ENCODE measurements at regions not wholly inside any gene's neighbourhood (a gene's known extent, or its start where the extent isn't known, plus 50 kb on each side); places are given as distances from the start of the nearest gene placed in this dataset.
"Not testable (repeated sequence)": the region's sequence is repeated elsewhere in the genome, so short reads cannot be mapped to it uniquely, and the experiment has no call there.

DNA sequence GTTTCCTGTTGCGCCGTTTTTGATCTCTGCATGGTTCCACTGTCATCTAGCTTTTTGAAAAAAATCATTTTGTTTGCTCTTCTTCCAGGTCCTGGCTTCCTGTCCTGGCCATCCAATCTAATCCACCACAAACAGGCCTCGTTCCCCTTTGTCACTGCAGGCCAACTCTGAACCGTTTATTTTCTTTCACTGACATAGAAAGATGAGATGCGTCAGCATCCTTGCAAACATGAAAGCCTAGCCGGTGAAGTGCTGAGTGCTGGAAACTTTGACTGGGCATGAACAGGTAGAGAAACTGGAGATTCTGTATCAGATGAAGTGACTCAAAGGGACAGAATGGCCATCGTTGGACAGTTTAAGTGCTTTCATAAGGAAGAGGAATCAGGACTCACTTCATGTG, 1247.8 kb downstream of the TYW1 start:
- DNase-seq (ENCODE audit: low read depth) = no peak

DNA sequence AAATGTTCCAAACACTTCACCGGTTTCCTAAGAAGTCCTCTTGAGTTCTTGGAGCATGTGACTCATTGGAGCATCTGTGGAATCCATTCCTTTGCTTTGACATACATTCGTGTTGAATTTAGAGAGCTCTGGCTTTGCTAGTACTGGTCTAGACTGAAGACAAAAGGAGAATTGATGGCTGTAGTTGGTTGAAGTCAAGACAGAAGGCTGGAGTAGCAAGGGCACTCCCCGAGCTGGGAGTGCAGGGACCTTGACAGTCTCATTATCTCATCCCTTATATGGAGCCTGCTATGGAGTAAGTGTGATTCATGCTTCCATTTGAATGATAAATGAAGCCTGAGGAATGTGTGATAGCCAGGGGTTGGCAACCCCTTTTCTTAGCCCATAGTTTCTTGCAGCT, 1249.1 kb downstream of the TYW1 start:
- peak; percentile 57 for DNase-seq (ENCODE audit: low read depth)

DNA sequence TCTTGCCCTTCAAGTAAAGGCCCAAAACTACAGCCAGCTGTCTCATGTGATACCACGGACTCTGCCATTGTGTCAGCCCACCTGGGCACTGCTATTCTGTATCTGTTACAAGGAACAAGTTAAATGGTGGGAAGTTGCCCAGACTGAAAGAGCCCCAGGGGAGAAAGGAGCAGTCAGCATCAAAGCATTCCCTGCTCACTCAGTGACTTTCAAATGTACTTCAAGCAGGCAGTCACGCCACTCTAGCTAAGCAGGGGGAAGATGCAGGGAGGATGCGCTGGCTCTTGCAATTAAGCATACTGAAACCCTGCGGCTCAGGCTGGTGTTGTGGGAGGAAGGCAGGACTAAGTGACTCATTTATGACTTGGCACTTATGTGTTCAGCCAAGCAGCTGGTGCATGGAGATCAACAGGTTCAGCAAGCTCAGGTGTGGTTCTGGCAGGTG, 1249.6 kb downstream of the TYW1 start:
- no peak for DNase-seq (ENCODE audit: low read depth)

DNA sequence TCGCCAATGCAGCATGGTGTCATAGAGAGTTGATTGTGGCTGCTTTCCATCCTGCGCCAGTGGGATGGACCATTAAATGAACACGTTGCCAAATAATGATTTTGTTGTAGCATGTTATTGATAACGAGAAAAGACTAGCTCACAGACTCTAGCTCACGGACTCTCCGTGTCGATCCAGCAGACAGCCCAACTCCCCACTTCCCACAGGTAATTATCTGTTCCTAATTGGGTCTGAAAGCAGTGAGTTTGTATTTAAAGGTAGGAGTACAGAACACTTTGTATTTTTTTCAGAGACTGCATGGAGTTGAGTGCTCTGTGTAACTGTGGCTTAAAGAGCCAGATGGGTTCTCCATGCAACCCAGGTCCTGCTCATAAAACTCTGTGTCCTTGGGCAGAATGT, 1250.5 kb downstream of the TYW1 start:
- DNase-seq (ENCODE audit: low read depth) = no peak

DNA sequence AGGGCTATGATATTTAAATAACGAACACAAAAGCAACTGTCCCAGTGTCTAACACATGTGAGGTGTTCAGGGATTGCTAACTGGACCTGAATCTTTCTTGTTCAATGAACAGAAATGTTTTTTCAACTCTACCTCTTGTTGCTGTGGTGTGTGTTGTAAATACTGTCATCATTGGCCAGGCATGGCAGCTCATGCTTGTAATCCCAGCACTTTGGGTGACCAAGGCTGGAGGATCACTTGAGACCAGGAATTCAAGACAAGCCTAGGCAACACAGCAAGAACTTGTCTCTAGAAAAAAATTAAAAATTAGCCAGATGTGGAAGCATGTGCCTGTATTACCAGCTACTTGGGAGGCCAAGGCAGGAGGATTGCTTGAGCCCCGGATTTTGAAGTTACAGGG, 1250.9 kb downstream of the TYW1 start:
- no peak for DNase-seq (ENCODE audit: low read depth)

DNA sequence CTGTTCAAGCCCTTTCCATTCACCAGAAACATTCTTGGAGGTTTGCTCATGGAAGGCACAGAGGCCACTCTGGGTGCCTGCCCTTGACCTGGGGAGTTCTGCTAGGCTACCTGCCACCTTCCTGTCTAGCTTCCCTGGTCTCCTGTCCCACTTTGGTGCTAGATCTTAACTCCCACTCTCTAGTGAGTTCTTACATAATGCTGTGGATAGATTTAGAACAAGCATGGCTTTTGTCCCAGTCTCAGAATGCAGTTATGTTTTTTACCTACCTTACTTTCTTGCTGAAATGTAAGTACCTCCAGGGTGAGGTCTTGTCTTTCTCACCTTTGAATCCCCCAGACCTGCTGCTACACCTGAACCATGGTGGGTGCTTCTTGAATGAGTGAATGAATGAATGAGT, 1252.3 kb downstream of the TYW1 start:
- DNase-seq (ENCODE audit: low read depth) = no peak

DNA sequence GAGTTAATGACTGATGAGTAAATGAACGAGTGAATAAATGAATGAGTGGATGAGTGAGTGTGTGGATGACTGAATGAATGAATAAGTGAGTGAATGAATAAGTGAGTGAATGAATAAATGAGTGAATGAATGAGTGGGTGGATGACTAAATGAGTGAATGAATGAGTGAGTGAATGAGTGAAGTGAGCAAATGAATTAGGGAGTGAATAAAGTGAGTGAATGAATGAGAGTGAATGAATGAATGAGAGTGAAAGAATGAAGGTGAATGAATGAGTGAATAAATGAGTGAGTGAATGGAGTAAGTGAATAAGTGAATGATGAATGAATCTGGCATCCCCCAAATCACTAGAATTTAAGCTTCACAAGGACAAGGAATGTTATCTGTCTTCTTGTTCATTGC, 1253.0 kb downstream of the TYW1 start:
- DNase-seq (ENCODE audit: low read depth) = no peak

DNA sequence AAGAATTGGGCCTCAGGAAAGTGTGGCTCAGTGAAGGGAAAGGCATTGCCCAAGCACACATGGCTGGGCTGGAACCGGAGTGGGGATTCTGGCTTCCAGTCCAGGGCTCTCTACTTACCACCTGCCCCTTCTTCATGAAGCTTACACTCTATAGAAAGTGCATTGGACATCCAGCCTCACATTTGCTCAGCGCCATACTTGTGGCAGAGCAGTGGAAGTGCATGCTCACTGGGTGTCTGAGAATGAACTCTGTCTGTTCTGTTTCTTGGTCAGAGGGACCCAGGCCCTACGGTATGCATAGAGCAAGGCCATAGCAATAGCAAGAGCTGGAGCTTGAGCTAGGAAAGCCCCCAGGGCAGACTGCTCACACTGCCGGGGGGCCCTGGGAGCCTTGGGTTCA, 1253.5 kb downstream of the TYW1 start:
- no peak for DNase-seq (ENCODE audit: low read depth)

DNA sequence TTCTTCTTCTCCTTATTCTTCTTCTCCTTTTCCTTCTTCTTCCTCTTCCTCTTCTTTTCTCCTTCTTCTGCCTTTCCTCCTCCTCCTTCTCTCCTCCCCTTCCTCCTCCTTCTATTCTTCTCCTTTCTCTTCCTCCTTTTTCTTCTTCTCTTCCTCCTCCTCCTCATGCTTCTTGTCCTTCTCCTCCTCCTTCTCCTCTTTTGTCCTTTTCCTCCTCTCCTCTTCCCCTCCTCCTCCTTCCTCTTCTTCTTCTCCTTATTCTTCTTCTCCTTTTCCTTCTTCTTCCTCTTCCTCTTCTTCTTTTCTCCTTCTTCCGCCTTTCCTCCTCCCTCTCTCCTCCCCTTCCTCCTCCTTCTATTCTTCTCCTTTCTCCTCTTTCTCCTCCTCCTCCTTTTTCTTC, 1258.2 kb downstream of the TYW1 start:
- DNase-seq (ENCODE audit: low read depth) = not testable (repeated sequence)

DNA sequence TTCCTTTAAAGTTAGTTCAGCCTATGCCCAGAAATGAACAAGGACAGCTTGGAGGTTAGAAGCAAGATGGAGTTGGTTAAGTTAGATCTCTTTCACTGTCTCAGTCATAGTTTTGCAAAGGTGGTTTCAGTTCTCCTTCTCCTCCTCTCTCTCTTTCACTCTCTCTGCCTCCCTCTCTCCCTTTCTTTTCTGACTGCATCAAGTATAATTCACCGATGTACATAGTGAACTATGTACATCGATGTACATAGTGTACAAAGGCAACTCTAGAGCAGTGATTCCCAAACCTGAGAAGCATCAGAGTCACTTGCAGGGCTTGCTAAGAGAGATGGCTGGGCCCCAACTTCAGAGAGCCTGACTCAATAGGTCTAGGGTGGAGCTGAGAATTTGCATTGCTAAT, 1259.7 kb downstream of the TYW1 start:
- no peak for DNase-seq (ENCODE audit: low read depth)

DNA sequence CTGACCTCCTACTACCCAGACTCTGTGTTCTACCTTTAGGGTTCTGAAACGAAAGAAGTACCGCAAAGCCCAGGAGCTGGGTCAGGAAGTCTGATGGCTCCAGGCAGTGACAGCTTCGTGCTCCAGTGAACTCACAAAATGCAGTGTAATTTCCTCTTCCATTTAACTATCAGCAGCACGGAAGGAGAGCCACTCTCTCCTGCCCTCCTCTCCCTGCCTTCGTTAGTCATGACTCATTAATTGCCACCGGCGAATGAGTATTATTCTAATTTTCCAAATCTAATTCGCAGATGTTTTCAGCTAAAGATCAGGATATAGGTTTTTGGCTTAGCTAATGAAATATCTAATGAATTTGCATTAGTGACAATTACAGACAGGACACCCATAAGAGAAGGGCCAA, 1262.0 kb downstream of the TYW1 start:
- no peak for DNase-seq (ENCODE audit: low read depth)

DNA sequence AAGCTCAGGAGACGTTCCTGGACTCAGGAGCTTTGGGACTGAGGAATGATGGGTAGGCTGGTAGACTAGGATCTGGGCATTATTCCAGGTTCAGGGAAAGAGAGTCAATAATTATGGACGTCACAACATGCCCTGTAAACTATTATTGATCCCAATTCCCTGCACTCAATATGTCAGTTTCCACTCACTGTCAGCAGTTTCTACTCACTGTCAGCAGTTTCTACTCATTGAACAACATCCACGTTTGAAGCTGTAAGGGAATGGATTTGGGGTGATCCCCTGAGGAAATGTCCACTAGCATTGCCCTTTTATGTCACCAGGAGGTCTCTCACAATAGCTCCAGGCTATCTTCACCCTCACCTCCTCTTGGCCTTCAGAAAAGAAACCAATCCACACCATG, 1268.6 kb downstream of the TYW1 start:
- DNase-seq (ENCODE audit: low read depth) = no peak

DNA sequence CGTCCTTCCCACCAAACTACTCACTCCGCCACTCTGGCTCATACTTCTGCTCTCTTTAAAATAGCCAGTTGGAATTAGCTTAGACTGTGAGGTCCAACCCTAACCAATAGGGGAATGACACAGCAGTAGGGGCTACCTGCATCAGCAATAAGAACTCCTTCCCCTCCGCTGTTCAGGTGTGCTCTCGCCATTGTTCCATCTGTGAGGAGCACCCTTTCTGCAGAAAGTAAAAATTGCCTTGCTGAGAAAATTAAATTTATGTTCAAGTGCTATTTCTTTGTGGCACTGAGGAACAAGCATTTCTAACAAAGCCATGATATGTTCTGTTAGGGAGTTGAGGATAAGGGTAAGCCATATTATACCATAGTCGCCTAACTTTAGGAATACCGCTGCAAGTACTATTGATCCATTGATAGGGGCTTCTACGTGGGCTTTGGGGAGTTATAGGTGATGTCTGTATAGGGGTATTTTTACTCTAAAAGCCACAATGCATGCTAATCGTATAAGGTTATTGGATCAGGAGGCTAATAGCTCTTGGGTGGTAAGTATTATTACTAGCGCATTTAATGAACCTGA, 1269.5 kb downstream of the TYW1 start:
- DNase-seq (ENCODE audit: low read depth) = no peak

DNA sequence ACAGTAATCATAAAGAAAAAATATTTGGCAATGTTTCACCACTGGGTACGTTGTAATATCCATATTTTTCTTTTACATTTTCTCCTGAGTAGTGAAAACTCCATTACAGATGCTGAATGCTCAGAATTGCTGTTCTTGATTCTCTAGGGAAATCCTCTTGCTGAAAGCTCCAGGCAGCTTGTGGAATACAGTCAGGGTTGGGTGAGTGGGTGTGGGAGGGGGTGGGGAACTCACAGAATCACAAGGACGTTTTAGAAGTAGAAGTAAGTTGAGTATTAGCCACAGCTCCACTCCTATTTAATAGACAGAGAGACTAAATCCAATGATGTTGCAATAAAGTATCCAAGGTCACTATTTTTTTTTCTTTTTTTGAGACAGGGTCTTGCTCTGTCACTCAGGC, 1270.9 kb downstream of the TYW1 start:
- DNase-seq (ENCODE audit: low read depth) = no peak

DNA sequence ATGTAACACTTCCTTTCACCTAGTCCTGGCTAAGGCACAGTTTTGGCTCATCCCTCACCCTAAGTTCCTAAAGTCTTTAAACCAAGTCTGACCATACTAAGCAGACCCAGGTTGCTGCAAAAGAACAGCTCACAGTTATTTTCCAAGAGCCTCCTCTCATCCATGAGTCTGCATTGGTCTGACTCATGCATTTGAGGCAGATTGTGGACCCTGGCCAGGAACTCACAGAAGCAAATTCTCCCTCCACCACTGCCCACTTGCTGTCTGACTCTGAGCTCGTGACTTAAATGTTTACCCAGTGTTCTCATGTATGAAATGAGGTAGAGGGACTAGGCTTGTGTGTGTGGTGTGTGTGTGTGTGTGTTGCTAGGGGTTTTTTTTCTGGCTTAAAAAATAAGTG, 1272.8 kb downstream of the TYW1 start:
- peak; percentile 26 for DNase-seq (ENCODE audit: low read depth)

DNA sequence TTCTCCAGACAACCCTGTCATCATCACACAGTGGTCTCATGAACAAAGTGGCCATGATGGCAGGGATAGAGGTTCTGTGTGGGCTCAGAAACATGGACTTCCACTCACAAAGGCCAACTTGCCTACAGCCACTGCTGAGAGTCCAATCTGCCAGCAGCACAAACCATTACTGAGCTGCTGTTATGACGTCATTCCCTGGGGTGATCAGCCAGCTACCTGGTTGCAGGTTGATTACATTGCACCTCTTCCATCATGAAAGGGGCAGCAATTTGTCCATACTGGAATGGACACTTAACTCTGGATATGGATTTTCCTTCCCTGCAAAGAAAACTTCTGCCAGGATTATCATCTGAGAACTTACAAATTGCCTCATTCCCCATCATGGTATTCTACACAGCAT, 1275.9 kb downstream of the TYW1 start:
- DNase-seq (ENCODE audit: low read depth) = no peak

DNA sequence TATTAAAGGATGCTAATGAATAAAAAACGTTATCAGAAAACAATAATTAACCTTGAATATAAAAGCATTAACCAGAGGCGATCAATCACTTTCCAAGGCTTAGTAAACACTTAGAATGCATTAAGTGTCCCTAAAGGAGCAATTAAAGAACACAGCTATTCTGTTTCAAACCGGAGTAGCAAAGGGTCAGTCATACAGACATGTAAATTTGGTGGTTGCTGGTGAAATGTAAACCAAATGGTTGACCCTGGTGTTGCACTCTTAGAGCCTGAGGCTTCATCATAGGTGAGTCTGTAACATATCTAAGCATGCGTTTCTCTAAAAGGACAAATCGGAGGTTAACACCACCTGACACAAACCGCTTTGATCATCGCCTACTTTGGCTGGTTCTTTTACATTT, 1280.1 kb downstream of the TYW1 start:
- DNase-seq (ENCODE audit: low read depth) = no peak

DNA sequence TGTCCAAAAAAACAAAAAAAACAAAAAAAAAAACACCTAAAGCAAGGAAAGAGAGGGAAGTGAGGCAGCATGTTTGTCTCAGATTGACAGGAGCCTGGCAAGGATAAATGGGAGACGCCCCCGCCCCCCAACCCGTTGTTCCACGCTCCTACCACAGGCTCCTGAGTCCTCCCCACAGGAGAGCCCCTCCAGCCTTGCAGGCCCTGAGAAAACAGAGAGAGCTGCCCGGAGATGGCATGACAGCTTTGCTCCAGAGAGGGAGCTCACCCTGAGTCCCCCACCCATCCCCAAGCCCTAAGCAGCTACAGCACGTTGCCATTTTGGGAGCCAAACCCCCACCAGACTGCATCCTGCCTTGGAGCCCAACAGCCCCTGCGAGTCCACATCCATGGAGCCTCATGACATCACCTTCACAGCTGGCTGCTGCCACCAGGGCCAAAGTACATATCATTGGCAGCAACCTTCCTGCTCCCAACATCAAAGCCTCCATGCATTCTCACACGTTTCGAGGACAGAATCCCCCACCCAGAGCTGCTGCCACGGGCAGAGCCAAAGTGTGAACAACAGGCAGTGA, 1283.3 kb downstream of the TYW1 start:
- no peak for DNase-seq (ENCODE audit: low read depth)

DNA sequence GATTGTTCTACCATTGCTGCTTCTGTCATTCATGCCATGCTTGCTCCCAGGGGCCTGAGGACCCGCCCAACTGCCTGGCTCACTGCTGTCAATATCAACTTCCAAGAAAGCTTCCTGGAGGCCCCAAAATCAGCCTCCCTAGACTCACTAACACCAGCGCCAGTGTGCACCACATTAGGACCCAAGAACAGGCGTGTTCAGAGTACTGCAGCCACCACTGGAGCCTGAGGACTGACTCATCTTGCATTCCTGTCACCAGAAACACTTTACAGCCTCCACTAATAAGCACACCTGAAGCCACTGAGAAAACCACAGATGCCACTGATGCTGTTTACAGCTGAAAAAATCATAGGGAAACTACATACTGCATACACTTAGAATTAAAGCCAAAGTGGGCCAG, 1284.3 kb downstream of the TYW1 start:
- DNase-seq (ENCODE audit: low read depth) = no peak

DNA sequence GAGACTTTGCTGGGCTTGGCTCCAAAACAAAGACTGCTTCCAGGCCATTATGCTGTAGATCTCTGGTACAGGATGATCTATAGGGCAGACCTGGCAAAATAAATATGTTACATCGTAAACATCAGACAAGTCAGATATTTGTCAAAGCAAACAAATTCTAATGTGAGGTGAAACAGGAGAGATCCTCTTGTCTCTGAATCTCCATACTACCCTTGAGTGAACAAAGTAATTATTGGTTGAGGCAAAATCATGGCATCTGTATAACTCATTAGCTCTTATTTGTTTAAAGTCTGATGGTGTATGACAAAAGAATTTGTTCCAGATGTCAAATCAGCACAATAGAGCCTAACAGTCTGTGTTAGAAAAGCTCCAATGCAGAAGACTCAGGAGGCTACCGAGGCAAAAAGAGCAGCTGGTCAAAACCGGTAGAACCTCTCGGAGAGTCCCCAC, 1291.5 kb downstream of the TYW1 start:
- DNase-seq (ENCODE audit: low read depth) = no peak

DNA sequence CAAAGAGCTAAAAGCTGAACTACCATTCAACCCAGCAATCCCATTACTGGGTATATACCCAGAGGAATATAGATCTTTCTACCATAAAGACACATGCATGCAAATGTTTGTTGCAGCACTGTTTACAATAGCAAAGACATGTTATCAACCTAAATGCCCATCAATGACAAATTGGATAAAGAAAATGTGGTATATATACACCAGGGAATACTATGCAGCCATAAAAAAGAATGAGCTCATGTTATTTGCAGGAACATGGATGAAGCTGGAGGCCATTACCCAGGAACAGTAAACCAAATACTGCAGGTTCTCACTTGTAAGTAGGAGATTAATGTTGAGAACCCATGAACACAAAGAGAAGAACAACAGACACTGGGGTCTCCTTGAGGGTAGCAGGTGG, 1295.1 kb downstream of the TYW1 start:
- DNase-seq (ENCODE audit: low read depth) = no peak

DNA sequence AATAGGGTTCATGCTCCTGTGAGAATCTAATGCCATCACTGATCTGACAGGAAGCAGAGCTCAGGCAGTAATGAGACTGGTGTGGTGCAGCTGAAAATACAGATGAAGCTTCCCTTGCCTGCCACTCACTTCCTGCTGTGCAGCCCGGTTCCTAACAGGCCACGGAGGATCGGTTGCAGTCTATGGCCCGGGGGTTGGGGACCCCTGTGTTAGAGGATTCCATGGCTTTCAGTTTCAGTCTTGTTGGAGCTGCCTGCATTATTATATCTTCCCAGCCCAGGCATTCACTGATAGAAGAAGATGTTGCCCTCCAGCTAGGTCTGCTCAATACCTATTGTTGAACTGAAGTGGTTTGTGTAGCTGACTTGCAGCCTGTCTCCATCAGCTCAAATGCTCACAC, 1298.8 kb downstream of the TYW1 start:
- DNase-seq (ENCODE audit: low read depth) = no peak

DNA sequence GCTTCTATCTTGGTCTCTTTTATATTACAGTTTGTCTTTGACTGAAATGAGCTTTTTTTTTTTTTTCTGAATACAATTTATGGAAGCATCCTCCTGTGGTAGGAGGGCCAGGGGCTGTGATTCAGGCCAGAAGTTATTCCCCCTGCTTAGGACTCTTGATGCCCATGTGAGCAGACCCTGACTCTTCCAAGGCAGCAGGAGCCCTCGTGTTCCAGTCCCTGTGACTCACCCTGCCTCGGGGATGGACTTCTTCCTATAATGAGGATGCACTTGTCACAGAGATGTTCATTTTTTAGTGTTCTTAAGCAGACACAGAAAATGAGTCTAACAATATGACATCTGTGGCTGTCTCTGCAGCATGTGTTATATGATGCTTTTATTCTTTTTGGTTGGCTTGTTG, 1293.7 kb upstream of the AUTS2 start:
- no peak for DNase-seq (ENCODE audit: low read depth)

DNA sequence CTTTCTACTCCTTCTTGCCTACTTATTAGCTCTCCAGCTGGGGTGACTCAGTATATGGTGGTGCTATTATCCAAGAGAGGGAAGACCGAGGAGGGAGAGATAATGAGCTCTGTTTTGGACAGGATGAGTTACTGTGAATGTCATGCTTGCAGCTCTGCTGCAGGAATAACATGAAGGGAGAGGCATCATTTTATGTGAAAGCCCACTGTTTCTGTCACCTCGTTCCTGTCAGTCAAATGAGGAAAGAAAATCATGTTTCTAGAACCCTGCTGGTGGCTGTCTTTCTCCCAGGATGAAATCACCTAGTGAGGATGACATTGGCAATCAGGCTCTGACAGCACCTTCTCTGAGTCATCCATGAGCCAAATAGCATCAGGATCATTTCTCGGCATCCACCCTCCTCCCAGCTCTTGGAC, 1291.6 kb upstream of the AUTS2 start:
- DNase-seq (ENCODE audit: low read depth) = no peak

DNA sequence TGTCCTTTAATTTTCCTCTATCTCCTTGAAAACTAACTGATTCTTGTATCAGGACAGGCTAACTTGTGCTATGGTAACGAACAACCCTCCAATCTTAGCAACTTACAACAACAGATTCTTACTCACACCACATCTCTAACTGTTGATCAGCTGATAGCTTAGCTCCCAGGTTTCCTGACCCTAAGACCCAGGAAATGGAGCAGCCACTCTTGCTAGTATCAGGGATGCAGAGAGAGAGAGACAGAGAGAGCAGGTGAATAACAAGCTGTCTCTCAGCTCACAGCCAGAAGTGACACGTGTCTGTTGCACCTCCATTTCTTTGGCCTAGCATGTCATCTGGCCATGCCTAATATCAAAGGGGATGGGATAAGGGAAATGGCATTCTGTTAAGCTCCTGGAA, 1289.0 kb upstream of the AUTS2 start:
- DNase-seq (ENCODE audit: low read depth) = no peak
